ENCODE measurements at regions not wholly inside any gene's neighbourhood (a gene's known extent, or its start where the extent isn't known, plus 50 kb on each side); places are given as distances from the start of the nearest gene placed in this dataset.

DNA sequence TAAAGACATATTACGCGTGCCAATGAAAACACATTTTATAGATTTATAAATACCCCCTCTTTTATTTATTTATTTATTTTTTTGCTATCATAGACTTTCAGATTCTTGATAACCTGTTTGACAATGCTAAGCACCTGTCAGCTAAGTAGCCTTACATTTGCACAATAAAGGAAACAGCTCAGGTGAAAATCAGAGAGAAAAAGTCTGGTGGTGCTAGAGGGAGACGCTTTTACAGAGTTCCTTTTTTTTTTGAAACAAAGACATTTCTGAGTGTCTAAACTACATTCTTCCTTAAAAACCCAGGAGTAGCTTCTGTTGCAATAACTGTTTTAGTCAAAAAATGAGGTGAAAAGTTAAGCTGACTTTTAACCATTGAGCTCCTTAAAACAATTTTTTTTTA is 1611.6 kb downstream of the NCAM2 start:
- no peak for TF ChIP-seq CTCF (IDR thresholded peaks at IDR 0.05)
- TF ChIP-seq EZH2 (IDR thresholded peaks at IDR 0.05): no peak
- TF ChIP-seq EZH2phosphoT487 (IDR thresholded peaks at IDR 0.05): no peak

Measured in neural progenitor cell (in vitro differentiated cells).